GM20431 (cell line): ENCODE measurements at regions not wholly inside any gene's neighbourhood (a gene's known extent, or its start where the extent isn't known, plus 50 kb on each side); places are given as distances from the start of the nearest gene placed in this dataset.

Source experiments
- in situ Hi-C: fragments of 300-500 bp; cut with MseI, MboI; formaldehyde crosslinking; loops from one replicate; pipeline ENCODE4 v1.15.0; 2020; ENCODE audit warnings: low sequenced_read_pairs; ENCODE audit not compliant: unreplicated experiment

GRCh38 chr5:57532513-57533497, 50.2 kb upstream of the ACTBL2 start:
- in situ Hi-C loops, result no loop called here
